Uterus (tissue), 3 donors: ENCODE measurements at regions not wholly inside any gene's neighbourhood (a gene's known extent, or its start where the extent isn't known, plus 50 kb on each side); places are given as distances from the start of the nearest gene placed in this dataset.

Experiments
- DNase-seq, 2 donors: peaks; one replicate each; pipeline ENCODE4 v3.0.0-alpha.2; 2019 to 2020
- H3K27ac ChIP-seq, 2 donors: fragments of 200-600 bp; sonication (generic); 1 replicate in 1 of 2; 2 replicates in 1 of 2; pipeline ENCODE4 v1.5.1; 2016 to 2018
- H3K27me3 ChIP-seq, 2 donors: fragments of 200-600 bp; sonication (generic); one replicate each; pipeline ENCODE4 v1.5.1; 2018 to 2019; ENCODE audit warnings: control low read depth in 1 of 2
- H3K36me3 ChIP-seq, 2 donors: fragments of 200-600 bp; sonication (generic); one replicate each; pipeline ENCODE4 v1.5.1; 2019; ENCODE audit warnings: control low read depth in 1 of 2
- H3K4me1 ChIP-seq, 2 donors: fragments of 200-600 bp; sonication (generic); one replicate each; pipeline ENCODE4 v1.5.1; 2018 to 2019; ENCODE audit warnings: control low read depth in 1 of 2
- H3K4me3 ChIP-seq, 2 donors: fragments of 200-600 bp; sonication (generic); 1 replicate in 1 of 2; 2 replicates in 1 of 2; pipeline ENCODE4 v1.5.1; 2018 to 2019; ENCODE audit warnings: mild to moderate bottlenecking in 1 of 2
- H3K9me3 ChIP-seq, 2 donors: fragments of 200-600 bp; sonication (generic); one replicate each; pipeline ENCODE4 v1.5.1; 2019; ENCODE audit warnings: control low read depth in 1 of 2
- CTCF ChIP-seq, 4 experiments: fragments of 200-600 bp in 2 of 4; fragments of 450-650 bp in 2 of 4; sonication (generic) in 2 of 4; IDR thresholded peaks; one replicate each; pipeline ENCODE4 v1.5.1; 2016 to 2019; ENCODE audit warnings: antibody characterized with exemption in 4 of 4, mild to moderate bottlenecking in 2 of 4, moderate library complexity in 1 of 4
- POLR2A ChIP-seq, 2 donors: fragments of 450-650 bp; IDR thresholded peaks; one replicate each; pipeline ENCODE4 v1.6.1; 2016; ENCODE audit warnings: antibody characterized with exemption in 2 of 2, mild to moderate bottlenecking in 1 of 2, moderate library complexity in 1 of 2
- intact Hi-C: fragments of 100-400 bp; cut with DNase I; formaldehyde crosslinking; loops from one replicate; pipeline ENCODE4 v1.15.1; 2023; ENCODE audit warnings: low total_unique reads
- donor health status: DM: yes; HTN: yes; CAD: no.

GRCh38 chr5:38121420-38121819 is 136.9 kb upstream of the EGFLAM start:
- H3K9me3 ChIP-seq: no peaks in the 10 kb centered on the region
- TF ChIP-seq POLR2A (IDR thresholded peaks at IDR 0.05): no peak
- no peak for TF ChIP-seq CTCF (IDR thresholded peaks at IDR 0.05)
- no peak overlapping the region for H3K27ac ChIP-seq
- no peaks in the 10 kb centered on the region for H3K4me1 ChIP-seq
- no peaks in the 10 kb centered on the region for H3K36me3 ChIP-seq
- no peaks in the 10 kb centered on the region for H3K27me3 ChIP-seq
- no peak for DNase-seq
- no peak overlapping the region for H3K4me3 ChIP-seq
- intact Hi-C loops: no loop called here

GRCh38 chr5:38119836-38120235 is 138.5 kb upstream of the EGFLAM start:
- no peaks in the 10 kb centered on the region for H3K4me1 ChIP-seq

GRCh38 chr5:38117784-38118479 is 140.4 kb upstream of the EGFLAM start:
- no peaks in the 10 kb centered on the region for H3K4me1 ChIP-seq
- no peaks in the 10 kb centered on the region for H3K27me3 ChIP-seq
- H3K9me3 ChIP-seq: no peaks in the 10 kb centered on the region
- no peak for DNase-seq
- H3K36me3 ChIP-seq: no peaks in the 10 kb centered on the region
- H3K4me3 ChIP-seq: no peak overlapping the region
- H3K27ac ChIP-seq: no peak overlapping the region
- intact Hi-C loops: no loop called here
- TF ChIP-seq POLR2A (IDR thresholded peaks at IDR 0.05) (no peak), CTCF (IDR thresholded peaks at IDR 0.05) (no peak)

More at GRCh38 chr5:38119836-38120235, 138.5 kb upstream of the EGFLAM start:
- Histone ChIP-seq H3K36me3 (no peaks in the 10 kb centered on the region), H3K27me3 (no peaks in the 10 kb centered on the region), H3K27ac (no peak overlapping the region), H3K9me3 (no peaks in the 10 kb centered on the region), H3K4me3 (no peak overlapping the region)
- intact Hi-C loops: no loop called here
- TF ChIP-seq CTCF (IDR thresholded peaks at IDR 0.05) (no peak), POLR2A (IDR thresholded peaks at IDR 0.05) (no peak)
- no peak for DNase-seq

- Histone ChIP-seq H3K4me1 (no peaks in the 10 kb centered on the region), H3K9me3 (no peaks in the 10 kb centered on the region), H3K4me3 (no peak overlapping the region), H3K36me3 (no peaks in the 10 kb centered on the region), H3K27ac (no peak overlapping the region), H3K27me3 (no peaks in the 10 kb centered on the region)
- no peak for DNase-seq
- TF ChIP-seq POLR2A (IDR thresholded peaks at IDR 0.05): no peak
- no peak for TF ChIP-seq CTCF (IDR thresholded peaks at IDR 0.05)
- intact Hi-C loops: no loop called here
Measured at GRCh38 chr5:38115318-38115827, 143.0 kb upstream of the EGFLAM start.

GRCh38 chr5:38113880-38114279 is 144.5 kb upstream of the EGFLAM start:
- intact Hi-C loops: no loop called here
- DNase-seq: no peak
- Histone ChIP-seq H3K36me3 (no peaks in the 10 kb centered on the region), H3K4me1 (no peaks in the 10 kb centered on the region), H3K27me3 (no peaks in the 10 kb centered on the region), H3K27ac (no peak overlapping the region), H3K4me3 (no peak overlapping the region), H3K9me3 (no peaks in the 10 kb centered on the region)
- TF ChIP-seq CTCF (IDR thresholded peaks at IDR 0.05): no peak
- TF ChIP-seq POLR2A (IDR thresholded peaks at IDR 0.05): no peak
